ENCODE measurements at regions not wholly inside any gene's neighbourhood (a gene's known extent, or its start where the extent isn't known, plus 50 kb on each side); places are given as distances from the start of the nearest gene placed in this dataset.

DNA sequence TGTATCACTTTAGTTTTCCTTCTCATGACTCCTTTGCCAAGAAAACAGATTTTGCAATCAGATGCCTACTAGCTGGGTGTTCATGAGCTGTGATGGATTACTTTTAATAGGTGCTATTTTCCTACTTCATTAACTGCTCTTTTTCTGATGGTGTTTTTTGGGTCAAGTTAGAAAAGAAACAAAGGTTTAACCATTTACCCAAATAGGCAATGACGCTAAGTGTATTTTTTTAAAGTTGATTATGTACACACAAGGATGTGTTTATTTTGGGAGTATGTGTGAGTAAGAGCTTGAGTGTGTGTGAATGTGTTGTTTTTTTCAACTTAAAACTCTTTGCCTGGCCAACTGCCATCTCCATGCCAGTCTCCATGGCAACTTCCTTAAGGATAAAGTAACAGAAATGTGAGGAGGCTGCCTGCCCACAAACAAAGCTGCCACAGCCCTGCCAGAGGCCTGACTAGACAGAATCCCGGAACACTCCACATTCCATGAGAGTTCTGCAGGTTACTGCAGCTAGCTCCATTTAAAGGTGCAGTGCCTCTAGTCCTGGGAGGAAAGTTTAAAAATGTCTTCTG lies 215.6 kb upstream of the RBMS3 start:
- Mint-ChIP-seq H3K27me3 (ENCODE audit: insufficient read depth, low read depth, poor library complexity) (peaks cover 3% of the 10 kb centered on the region), H3K36me3 (ENCODE audit: low read depth) (no peaks in the 10 kb centered on the region), H3K4me3 (no peak overlapping the region), H3K9me3 (no peaks in the 10 kb centered on the region), H3K4me1 (peaks cover 3% of the 10 kb centered on the region; the same call in 2 of the 3 replicates), H3K27ac (peak overlapping the region; percentile 91)
- H3F3A ChIP-seq (replicated peaks; ENCODE audit: low read depth), result no peaks in the 10 kb centered on the region
- no peaks in the 10 kb centered on the region for H3K4me1 ChIP-seq (ENCODE audit: insufficient read depth)
- H2AFZ ChIP-seq, result no peak overlapping the region
- no peak overlapping the region for H3K4me3 ChIP-seq
- TF ChIP-seq, protein P1, sequence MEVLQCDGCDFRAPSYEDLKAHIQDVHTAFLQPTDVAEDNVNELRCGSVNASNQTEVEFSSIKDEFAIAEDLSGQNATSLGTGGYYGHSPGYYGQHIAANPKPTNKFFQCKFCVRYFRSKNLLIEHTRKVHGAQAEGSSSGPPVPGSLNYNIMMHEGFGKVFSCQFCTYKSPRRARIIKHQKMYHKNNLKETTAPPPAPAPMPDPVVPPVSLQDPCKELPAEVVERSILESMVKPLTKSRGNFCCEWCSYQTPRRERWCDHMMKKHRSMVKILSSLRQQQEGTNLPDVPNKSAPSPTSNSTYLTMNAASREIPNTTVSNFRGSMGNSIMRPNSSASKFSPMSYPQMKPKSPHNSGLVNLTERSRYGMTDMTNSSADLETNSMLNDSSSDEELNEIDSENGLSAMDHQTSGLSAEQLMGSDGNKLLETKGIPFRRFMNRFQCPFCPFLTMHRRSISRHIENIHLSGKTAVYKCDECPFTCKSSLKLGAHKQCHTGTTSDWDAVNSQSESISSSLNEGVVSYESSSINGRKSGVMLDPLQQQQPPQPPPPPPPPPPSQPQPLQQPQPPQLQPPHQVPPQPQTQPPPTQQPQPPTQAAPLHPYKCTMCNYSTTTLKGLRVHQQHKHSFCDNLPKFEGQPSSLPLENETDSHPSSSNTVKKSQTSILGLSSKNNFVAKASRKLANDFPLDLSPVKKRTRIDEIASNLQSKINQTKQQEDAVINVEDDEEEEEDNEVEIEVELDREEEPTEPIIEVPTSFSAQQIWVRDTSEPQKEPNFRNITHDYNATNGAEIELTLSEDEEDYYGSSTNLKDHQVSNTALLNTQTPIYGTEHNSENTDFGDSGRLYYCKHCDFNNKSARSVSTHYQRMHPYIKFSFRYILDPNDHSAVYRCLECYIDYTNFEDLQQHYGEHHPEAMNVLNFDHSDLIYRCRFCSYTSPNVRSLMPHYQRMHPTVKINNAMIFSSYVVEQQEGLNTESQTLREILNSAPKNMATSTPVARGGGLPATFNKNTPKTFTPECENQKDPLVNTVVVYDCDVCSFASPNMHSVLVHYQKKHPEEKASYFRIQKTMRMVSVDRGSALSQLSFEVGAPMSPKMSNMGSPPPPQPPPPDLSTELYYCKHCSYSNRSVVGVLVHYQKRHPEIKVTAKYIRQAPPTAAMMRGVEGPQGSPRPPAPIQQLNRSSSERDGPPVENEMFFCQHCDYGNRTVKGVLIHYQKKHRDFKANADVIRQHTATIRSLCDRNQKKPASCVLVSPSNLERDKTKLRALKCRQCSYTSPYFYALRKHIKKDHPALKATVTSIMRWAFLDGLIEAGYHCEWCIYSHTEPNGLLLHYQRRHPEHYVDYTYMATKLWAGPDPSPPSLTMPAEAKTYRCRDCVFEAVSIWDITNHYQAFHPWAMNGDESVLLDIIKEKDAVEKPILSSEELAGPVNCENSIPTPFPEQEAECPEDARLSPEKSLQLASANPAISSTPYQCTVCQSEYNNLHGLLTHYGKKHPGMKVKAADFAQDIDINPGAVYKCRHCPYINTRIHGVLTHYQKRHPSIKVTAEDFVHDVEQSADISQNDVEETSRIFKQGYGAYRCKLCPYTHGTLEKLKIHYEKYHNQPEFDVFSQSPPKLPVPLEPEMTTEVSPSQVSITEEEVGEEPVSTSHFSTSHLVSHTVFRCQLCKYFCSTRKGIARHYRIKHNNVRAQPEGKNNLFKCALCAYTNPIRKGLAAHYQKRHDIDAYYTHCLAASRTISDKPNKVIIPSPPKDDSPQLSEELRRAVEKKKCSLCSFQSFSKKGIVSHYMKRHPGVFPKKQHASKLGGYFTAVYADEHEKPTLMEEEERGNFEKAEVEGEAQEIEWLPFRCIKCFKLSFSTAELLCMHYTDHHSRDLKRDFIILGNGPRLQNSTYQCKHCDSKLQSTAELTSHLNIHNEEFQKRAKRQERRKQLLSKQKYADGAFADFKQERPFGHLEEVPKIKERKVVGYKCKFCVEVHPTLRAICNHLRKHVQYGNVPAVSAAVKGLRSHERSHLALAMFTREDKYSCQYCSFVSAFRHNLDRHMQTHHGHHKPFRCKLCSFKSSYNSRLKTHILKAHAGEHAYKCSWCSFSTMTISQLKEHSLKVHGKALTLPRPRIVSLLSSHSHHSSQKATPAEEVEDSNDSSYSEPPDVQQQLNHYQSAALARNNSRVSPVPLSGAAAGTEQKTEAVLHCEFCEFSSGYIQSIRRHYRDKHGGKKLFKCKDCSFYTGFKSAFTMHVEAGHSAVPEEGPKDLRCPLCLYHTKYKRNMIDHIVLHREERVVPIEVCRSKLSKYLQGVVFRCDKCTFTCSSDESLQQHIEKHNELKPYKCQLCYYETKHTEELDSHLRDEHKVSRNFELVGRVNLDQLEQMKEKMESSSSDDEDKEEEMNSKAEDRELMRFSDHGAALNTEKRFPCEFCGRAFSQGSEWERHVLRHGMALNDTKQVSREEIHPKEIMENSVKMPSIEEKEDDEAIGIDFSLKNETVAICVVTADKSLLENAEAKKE (CRISPR knock-in tag; IDR thresholded peaks at IDR 0.05), result no peak
- TF ChIP-seq, protein P2, sequence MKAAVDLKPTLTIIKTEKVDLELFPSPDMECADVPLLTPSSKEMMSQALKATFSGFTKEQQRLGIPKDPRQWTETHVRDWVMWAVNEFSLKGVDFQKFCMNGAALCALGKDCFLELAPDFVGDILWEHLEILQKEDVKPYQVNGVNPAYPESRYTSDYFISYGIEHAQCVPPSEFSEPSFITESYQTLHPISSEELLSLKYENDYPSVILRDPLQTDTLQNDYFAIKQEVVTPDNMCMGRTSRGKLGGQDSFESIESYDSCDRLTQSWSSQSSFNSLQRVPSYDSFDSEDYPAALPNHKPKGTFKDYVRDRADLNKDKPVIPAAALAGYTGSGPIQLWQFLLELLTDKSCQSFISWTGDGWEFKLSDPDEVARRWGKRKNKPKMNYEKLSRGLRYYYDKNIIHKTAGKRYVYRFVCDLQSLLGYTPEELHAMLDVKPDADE (IDR thresholded peaks at IDR 0.05), result no peak
- no peak for TF ChIP-seq ZNF331 (CRISPR knock-in tag; IDR thresholded peaks at IDR 0.05; ENCODE audit: low read depth)
- TF ChIP-seq JUNB (IDR thresholded peaks at IDR 0.05; ENCODE audit: unreplicated experiment), result no peak
- TF ChIP-seq, protein P3, sequence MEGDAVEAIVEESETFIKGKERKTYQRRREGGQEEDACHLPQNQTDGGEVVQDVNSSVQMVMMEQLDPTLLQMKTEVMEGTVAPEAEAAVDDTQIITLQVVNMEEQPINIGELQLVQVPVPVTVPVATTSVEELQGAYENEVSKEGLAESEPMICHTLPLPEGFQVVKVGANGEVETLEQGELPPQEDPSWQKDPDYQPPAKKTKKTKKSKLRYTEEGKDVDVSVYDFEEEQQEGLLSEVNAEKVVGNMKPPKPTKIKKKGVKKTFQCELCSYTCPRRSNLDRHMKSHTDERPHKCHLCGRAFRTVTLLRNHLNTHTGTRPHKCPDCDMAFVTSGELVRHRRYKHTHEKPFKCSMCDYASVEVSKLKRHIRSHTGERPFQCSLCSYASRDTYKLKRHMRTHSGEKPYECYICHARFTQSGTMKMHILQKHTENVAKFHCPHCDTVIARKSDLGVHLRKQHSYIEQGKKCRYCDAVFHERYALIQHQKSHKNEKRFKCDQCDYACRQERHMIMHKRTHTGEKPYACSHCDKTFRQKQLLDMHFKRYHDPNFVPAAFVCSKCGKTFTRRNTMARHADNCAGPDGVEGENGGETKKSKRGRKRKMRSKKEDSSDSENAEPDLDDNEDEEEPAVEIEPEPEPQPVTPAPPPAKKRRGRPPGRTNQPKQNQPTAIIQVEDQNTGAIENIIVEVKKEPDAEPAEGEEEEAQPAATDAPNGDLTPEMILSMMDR (conservative IDR thresholded peaks at IDR 0.05; ENCODE audit: low read depth in 2 of 2), result no peak
- TF ChIP-seq POLR2AphosphoS5 (IDR thresholded peaks at IDR 0.05; ENCODE audit: low read depth), result no peak
- TF ChIP-seq, protein P4, sequence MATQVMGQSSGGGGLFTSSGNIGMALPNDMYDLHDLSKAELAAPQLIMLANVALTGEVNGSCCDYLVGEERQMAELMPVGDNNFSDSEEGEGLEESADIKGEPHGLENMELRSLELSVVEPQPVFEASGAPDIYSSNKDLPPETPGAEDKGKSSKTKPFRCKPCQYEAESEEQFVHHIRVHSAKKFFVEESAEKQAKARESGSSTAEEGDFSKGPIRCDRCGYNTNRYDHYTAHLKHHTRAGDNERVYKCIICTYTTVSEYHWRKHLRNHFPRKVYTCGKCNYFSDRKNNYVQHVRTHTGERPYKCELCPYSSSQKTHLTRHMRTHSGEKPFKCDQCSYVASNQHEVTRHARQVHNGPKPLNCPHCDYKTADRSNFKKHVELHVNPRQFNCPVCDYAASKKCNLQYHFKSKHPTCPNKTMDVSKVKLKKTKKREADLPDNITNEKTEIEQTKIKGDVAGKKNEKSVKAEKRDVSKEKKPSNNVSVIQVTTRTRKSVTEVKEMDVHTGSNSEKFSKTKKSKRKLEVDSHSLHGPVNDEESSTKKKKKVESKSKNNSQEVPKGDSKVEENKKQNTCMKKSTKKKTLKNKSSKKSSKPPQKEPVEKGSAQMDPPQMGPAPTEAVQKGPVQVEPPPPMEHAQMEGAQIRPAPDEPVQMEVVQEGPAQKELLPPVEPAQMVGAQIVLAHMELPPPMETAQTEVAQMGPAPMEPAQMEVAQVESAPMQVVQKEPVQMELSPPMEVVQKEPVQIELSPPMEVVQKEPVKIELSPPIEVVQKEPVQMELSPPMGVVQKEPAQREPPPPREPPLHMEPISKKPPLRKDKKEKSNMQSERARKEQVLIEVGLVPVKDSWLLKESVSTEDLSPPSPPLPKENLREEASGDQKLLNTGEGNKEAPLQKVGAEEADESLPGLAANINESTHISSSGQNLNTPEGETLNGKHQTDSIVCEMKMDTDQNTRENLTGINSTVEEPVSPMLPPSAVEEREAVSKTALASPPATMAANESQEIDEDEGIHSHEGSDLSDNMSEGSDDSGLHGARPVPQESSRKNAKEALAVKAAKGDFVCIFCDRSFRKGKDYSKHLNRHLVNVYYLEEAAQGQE (IDR thresholded peaks at IDR 0.05; ENCODE audit: unreplicated experiment), result no peak
- no peak for TF ChIP-seq STAT1 (IDR thresholded peaks at IDR 0.05; ENCODE audit: unreplicated experiment)
- no peak for TF ChIP-seq NANOG (IDR thresholded peaks at IDR 0.05; ENCODE audit: borderline replicate concordance)
- TF ChIP-seq ZNF114 (CRISPR knock-in tag; IDR thresholded peaks at IDR 0.05), result no peak
- TF ChIP-seq EZH2 (IDR thresholded peaks at IDR 0.05; ENCODE audit: low read depth, unreplicated experiment), result no peak
- no peak for TF ChIP-seq EZH2phosphoT487 (IDR thresholded peaks at IDR 0.05; ENCODE audit: unreplicated experiment)
- TF ChIP-seq CREB1 (CRISPR knock-in tag; IDR thresholded peaks at IDR 0.05; ENCODE audit: low read depth), result no peak
- no peak overlapping the region for H3K27ac ChIP-seq (ENCODE audit: low read depth)
- ATAC-seq, result peak; percentile 87
- no peaks in the 10 kb centered on the region for H3K9me2 ChIP-seq (ENCODE audit: insufficient read depth)
- H3K79me2 ChIP-seq (replicated peaks; ENCODE audit: insufficient read depth), result no peaks in the 10 kb centered on the region
- no peaks in the 10 kb centered on the region for H3K27me3 ChIP-seq (ENCODE audit: insufficient read depth)
- peak; percentile 83 for DNase-seq (ENCODE audit: low spot score)
- no peaks in the 10 kb centered on the region for H4K20me1 ChIP-seq (replicated peaks; ENCODE audit: insufficient read depth)
- no peak overlapping the region for H3K4me2 ChIP-seq
- no peaks in the 10 kb centered on the region for H3K36me3 ChIP-seq (ENCODE audit: insufficient read depth)
